Bone marrow (tissue), 2 donors: ENCODE measurements at regions not wholly inside any gene's neighbourhood (a gene's known extent, or its start where the extent isn't known, plus 50 kb on each side); places are given as distances from the start of the nearest gene placed in this dataset.
"Not testable (repeated sequence)": the region's sequence is repeated elsewhere in the genome, so short reads cannot be mapped to it uniquely, and the experiment has no call there.

Experiments
- DNase-seq, 2 donors: peaks; one replicate each; lab custom pipeline; 2025; lab: John Stamatoyannopoulos, UW

- no peak for DNase-seq
Observed at GRCh38 chr5:36390640-36391039, 88.9 kb upstream of the RANBP3L start.

- no peak for DNase-seq
Observed at GRCh38 chr5:36392186-36392585, 90.5 kb upstream of the RANBP3L start.

GRCh38 chr5:36392818-36393217 is 91.1 kb upstream of the RANBP3L start:
- DNase-seq = no peak

- no peak for DNase-seq
Observed at GRCh38 chr5:36393656-36394428, 92.1 kb upstream of the RANBP3L start.

- DNase-seq = no peak
Observed at GRCh38 chr5:36395260-36395659, 93.6 kb upstream of the RANBP3L start.

GRCh38 chr5:36395947-36396346 is 94.2 kb upstream of the RANBP3L start:
- not testable (repeated sequence) for DNase-seq

GRCh38 chr5:36396640-36397039 is 94.9 kb upstream of the RANBP3L start:
- DNase-seq = no peak

- DNase-seq = peak in 1 of 2 donors; percentile 23
Observed at GRCh38 chr5:36397901-36398536, 96.3 kb upstream of the RANBP3L start.

- no peak for DNase-seq
Observed at GRCh38 chr5:36402512-36402906, 100.8 kb upstream of the RANBP3L start.

GRCh38 chr5:36403632-36404311 is 102.1 kb upstream of the RANBP3L start:
- DNase-seq = peak; percentile 44 to 83

GRCh38 chr5:36406023-36406422 is 104.3 kb upstream of the RANBP3L start:
- DNase-seq = no peak

- no peak for DNase-seq
Observed at GRCh38 chr5:36407396-36407795, 105.7 kb upstream of the RANBP3L start.

GRCh38 chr5:36409711-36410110 is 108.0 kb upstream of the RANBP3L start:
- not testable (repeated sequence) for DNase-seq

- not testable (repeated sequence) for DNase-seq
Observed at GRCh38 chr5:36410672-36411071, 109.0 kb upstream of the RANBP3L start.

- no peak for DNase-seq
Observed at GRCh38 chr5:36414869-36415282, 113.2 kb upstream of the RANBP3L start.

- DNase-seq = no peak
Observed at GRCh38 chr5:36416605-36417004, 114.9 kb upstream of the RANBP3L start.

GRCh38 chr5:36417221-36417620 is 115.5 kb upstream of the RANBP3L start:
- no peak for DNase-seq

- no peak for DNase-seq
Observed at GRCh38 chr5:36417668-36418067, 116.0 kb upstream of the RANBP3L start.

GRCh38 chr5:36418152-36418979 is 116.7 kb upstream of the RANBP3L start:
- DNase-seq = no peak

GRCh38 chr5:36421256-36421655 is 119.6 kb upstream of the RANBP3L start:
- DNase-seq = no peak

GRCh38 chr5:36422952-36423351 is 121.2 kb upstream of the RANBP3L start:
- no peak for DNase-seq
